WTC11 (cell line): ENCODE measurements at regions not wholly inside any gene's neighbourhood (a gene's known extent, or its start where the extent isn't known, plus 50 kb on each side); places are given as distances from the start of the nearest gene placed in this dataset.

Experiments
- CBFB ChIP-seq: sonication (generic); formaldehyde crosslinking; IDR thresholded peaks from 2 replicates; pipeline ENCODE4 v1.8.1; 2022; ENCODE audit warnings: mild to moderate bottlenecking, low read depth, missing genetic modification reagents
- ESRRA ChIP-seq: sonication (generic); formaldehyde crosslinking; IDR thresholded peaks from 2 replicates; pipeline ENCODE4 v1.8.1; 2022; ENCODE audit warnings: mild to moderate bottlenecking, missing genetic modification reagents, borderline replicate concordance
- JUN ChIP-seq: sonication (generic); formaldehyde crosslinking; IDR thresholded peaks from 2 replicates; pipeline ENCODE4 v1.8.0; 2023; ENCODE audit warnings: mild to moderate bottlenecking, missing genetic modification reagents
- NFE2L1 ChIP-seq: sonication (generic); formaldehyde crosslinking; IDR thresholded peaks from 2 replicates; pipeline ENCODE4 v1.8.1; 2023; ENCODE audit warnings: missing genetic modification reagents
- NR2C2 ChIP-seq: sonication (generic); formaldehyde crosslinking; IDR thresholded peaks from 2 replicates; pipeline ENCODE4 v1.8.0; 2022; ENCODE audit warnings: mild to moderate bottlenecking, missing genetic modification reagents
- SMAD3 ChIP-seq: sonication (generic); formaldehyde crosslinking; IDR thresholded peaks from 2 replicates; pipeline ENCODE4 v1.8.0; 2022; ENCODE audit warnings: missing genetic modification reagents, mild to moderate bottlenecking, borderline replicate concordance
- SOX15 ChIP-seq: fragments of 250-450 bp; sonication (Bioruptor Pico); IDR thresholded peaks from 2 replicates; pipeline ENCODE4 v1.9.0; 2021; ENCODE audit warnings: mild to moderate bottlenecking
- TF ChIP-seq, protein P1 (sequence below): sonication (generic); formaldehyde crosslinking; IDR thresholded peaks from 2 replicates; pipeline ENCODE4 v1.8.1; 2023; ENCODE audit warnings: mild to moderate bottlenecking, moderate library complexity, missing genetic modification reagents
- TF ChIP-seq, protein P2 (sequence below): sonication (generic); formaldehyde crosslinking; IDR thresholded peaks from 2 replicates; pipeline ENCODE4 v1.8.0; 2022; ENCODE audit warnings: mild to moderate bottlenecking, missing genetic modification reagents
- TF ChIP-seq, protein P3 (sequence below): fragments of 200-600 bp; IDR thresholded peaks from 2 replicates; pipeline ENCODE4 v1.8.0; 2022; ENCODE audit warnings: antibody characterized with exemption
- TF ChIP-seq, protein P4 (sequence below): sonication (generic); formaldehyde crosslinking; IDR thresholded peaks from 2 replicates; pipeline ENCODE4 v1.8.0; 2023; ENCODE audit warnings: missing genetic modification reagents
- TF ChIP-seq, protein P5 (sequence below): sonication (generic); formaldehyde crosslinking; IDR thresholded peaks from 2 replicates; pipeline ENCODE4 v1.8.1; 2022; ENCODE audit warnings: low read depth, missing genetic modification reagents, borderline replicate concordance
- TF ChIP-seq, protein P6 (sequence below): sonication (generic); formaldehyde crosslinking; IDR thresholded peaks from 2 replicates; pipeline ENCODE4 v1.8.1; 2022; ENCODE audit warnings: mild to moderate bottlenecking, missing genetic modification reagents, moderate library complexity, borderline replicate concordance

DNA sequence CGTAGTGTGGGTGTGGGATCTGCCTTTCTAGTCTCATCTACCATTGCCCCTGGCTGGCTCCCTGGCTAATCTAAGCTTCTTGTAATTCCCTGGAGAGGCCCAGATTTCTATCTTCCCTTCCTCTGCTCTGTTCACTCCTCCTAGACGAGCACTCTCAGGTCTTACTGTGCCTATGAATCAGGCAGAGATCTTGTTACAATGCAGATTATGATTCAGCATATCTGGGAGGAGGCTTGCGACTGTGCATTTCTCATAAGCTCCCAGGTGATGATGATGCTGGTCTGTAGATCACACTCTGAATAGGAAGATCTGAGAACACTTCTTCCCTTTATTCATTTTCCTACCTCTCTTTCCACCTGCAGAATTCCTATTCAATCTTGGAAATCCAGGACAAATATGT lies 200.1 kb downstream of the CBLN1 start:
- TF ChIP-seq, protein P1, sequence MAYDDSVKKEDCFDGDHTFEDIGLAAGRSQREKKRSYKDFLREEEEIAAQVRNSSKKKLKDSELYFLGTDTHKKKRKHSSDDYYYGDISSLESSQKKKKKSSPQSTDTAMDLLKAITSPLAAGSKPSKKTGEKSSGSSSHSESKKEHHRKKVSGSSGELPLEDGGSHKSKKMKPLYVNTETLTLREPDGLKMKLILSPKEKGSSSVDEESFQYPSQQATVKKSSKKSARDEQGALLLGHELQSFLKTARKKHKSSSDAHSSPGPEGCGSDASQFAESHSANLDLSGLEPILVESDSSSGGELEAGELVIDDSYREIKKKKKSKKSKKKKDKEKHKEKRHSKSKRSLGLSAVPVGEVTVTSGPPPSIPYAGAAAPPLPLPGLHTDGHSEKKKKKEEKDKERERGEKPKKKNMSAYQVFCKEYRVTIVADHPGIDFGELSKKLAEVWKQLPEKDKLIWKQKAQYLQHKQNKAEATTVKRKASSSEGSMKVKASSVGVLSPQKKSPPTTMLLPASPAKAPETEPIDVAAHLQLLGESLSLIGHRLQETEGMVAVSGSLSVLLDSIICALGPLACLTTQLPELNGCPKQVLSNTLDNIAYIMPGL (CRISPR knock-in tag): no peak
- TF ChIP-seq SMAD3 (CRISPR knock-in tag): no peak
- TF ChIP-seq, protein P2, sequence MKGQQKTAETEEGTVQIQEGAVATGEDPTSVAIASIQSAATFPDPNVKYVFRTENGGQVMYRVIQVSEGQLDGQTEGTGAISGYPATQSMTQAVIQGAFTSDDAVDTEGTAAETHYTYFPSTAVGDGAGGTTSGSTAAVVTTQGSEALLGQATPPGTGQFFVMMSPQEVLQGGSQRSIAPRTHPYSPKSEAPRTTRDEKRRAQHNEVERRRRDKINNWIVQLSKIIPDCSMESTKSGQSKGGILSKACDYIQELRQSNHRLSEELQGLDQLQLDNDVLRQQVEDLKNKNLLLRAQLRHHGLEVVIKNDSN: no peak
- TF ChIP-seq, protein P3, sequence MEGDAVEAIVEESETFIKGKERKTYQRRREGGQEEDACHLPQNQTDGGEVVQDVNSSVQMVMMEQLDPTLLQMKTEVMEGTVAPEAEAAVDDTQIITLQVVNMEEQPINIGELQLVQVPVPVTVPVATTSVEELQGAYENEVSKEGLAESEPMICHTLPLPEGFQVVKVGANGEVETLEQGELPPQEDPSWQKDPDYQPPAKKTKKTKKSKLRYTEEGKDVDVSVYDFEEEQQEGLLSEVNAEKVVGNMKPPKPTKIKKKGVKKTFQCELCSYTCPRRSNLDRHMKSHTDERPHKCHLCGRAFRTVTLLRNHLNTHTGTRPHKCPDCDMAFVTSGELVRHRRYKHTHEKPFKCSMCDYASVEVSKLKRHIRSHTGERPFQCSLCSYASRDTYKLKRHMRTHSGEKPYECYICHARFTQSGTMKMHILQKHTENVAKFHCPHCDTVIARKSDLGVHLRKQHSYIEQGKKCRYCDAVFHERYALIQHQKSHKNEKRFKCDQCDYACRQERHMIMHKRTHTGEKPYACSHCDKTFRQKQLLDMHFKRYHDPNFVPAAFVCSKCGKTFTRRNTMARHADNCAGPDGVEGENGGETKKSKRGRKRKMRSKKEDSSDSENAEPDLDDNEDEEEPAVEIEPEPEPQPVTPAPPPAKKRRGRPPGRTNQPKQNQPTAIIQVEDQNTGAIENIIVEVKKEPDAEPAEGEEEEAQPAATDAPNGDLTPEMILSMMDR: no peak
- TF ChIP-seq, protein P4, sequence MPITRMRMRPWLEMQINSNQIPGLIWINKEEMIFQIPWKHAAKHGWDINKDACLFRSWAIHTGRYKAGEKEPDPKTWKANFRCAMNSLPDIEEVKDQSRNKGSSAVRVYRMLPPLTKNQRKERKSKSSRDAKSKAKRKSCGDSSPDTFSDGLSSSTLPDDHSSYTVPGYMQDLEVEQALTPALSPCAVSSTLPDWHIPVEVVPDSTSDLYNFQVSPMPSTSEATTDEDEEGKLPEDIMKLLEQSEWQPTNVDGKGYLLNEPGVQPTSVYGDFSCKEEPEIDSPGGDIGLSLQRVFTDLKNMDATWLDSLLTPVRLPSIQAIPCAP (CRISPR knock-in tag): no peak
- no peak for TF ChIP-seq ESRRA (CRISPR knock-in tag)
- TF ChIP-seq CBFB (CRISPR knock-in tag): no peak
- no peak for TF ChIP-seq SOX15 (CRISPR knock-in tag)
- TF ChIP-seq JUN (CRISPR knock-in tag): no peak
- TF ChIP-seq NR2C2 (CRISPR knock-in tag): no peak
- TF ChIP-seq, protein P5, sequence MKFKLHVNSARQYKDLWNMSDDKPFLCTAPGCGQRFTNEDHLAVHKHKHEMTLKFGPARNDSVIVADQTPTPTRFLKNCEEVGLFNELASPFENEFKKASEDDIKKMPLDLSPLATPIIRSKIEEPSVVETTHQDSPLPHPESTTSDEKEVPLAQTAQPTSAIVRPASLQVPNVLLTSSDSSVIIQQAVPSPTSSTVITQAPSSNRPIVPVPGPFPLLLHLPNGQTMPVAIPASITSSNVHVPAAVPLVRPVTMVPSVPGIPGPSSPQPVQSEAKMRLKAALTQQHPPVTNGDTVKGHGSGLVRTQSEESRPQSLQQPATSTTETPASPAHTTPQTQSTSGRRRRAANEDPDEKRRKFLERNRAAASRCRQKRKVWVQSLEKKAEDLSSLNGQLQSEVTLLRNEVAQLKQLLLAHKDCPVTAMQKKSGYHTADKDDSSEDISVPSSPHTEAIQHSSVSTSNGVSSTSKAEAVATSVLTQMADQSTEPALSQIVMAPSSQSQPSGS (CRISPR knock-in tag): no peak
- TF ChIP-seq, protein P6, sequence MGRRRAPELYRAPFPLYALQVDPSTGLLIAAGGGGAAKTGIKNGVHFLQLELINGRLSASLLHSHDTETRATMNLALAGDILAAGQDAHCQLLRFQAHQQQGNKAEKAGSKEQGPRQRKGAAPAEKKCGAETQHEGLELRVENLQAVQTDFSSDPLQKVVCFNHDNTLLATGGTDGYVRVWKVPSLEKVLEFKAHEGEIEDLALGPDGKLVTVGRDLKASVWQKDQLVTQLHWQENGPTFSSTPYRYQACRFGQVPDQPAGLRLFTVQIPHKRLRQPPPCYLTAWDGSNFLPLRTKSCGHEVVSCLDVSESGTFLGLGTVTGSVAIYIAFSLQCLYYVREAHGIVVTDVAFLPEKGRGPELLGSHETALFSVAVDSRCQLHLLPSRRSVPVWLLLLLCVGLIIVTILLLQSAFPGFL: no peak
- no peak for TF ChIP-seq NFE2L1 (CRISPR knock-in tag)
